ENCODE measurements at regions not wholly inside any gene's neighbourhood (a gene's known extent, or its start where the extent isn't known, plus 50 kb on each side); places are given as distances from the start of the nearest gene placed in this dataset.
A peak's percentile ranks its signal among the peaks of the same experiment; 100 is the strongest.

DNA sequence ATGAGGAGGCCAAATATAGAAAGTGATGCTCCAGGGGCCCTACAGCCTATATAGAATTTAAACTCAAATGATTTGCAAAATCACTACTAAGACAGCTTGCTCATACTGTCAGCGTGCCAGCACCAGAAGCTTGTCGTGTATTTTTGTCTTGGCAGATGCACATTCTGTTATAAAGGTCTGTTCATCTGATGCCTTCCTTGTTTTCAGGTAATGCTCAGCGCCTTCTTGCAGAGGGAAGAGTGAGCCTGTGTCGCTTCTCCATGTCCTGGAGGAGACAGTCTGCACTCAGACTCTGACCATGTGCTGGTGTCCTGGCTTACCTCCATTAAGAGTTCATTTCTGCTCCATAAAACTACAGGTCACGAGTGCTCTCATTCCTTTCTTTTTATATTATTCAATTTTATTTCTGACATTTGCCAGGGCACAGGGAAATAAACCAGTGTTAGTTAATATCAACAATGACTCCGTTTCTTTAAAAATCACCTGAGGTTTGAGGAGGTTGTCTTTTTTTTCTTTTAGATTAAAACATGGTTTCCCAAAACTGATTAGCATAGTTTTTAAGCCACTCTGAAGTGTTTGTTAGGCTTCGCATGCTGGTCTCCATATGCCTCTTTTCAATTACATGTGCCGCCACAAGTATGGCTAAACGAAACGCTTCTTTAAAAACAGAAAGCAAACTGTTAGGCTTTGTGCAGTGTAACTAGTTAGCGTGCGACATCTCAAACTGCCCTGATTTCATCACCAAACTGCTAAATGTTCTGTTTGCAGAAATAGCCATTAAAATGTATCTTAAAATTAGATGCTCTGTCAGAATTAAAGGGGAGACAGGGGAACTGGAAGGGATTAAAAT, 215.2 kb upstream of the GK2 start:
- TF ChIP-seq, protein P1, sequence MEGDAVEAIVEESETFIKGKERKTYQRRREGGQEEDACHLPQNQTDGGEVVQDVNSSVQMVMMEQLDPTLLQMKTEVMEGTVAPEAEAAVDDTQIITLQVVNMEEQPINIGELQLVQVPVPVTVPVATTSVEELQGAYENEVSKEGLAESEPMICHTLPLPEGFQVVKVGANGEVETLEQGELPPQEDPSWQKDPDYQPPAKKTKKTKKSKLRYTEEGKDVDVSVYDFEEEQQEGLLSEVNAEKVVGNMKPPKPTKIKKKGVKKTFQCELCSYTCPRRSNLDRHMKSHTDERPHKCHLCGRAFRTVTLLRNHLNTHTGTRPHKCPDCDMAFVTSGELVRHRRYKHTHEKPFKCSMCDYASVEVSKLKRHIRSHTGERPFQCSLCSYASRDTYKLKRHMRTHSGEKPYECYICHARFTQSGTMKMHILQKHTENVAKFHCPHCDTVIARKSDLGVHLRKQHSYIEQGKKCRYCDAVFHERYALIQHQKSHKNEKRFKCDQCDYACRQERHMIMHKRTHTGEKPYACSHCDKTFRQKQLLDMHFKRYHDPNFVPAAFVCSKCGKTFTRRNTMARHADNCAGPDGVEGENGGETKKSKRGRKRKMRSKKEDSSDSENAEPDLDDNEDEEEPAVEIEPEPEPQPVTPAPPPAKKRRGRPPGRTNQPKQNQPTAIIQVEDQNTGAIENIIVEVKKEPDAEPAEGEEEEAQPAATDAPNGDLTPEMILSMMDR (IDR thresholded peaks at IDR 0.05) = no peak
- intact Hi-C loops (cut with DNase I) = no loop called here
- H3K27ac ChIP-seq = no peak overlapping the region
- no peaks in the 10 kb centered on the region for H3K27me3 ChIP-seq
- H3K36me3 ChIP-seq = no peaks in the 10 kb centered on the region
- H3K4me1 ChIP-seq = no peaks in the 10 kb centered on the region
- H3K9me3 ChIP-seq = no peaks in the 10 kb centered on the region
- DNase-seq = no peak
- ATAC-seq = no peak
- H3K4me3 ChIP-seq = peak overlapping the region; percentile 9

GRCh38 chr4:79621061-79621460, 213.0 kb upstream of the GK2 start:
- H3K4me3 ChIP-seq = no peak overlapping the region
- intact Hi-C loops (cut with DNase I) = no loop called here
- no peaks in the 10 kb centered on the region for H3K4me1 ChIP-seq
- TF ChIP-seq, protein P1 (IDR thresholded peaks at IDR 0.05) = no peak
- no peak for DNase-seq
- H3K36me3 ChIP-seq = no peaks in the 10 kb centered on the region
- H3K9me3 ChIP-seq = no peaks in the 10 kb centered on the region
- H3K27me3 ChIP-seq = no peaks in the 10 kb centered on the region
- ATAC-seq = no peak
- no peak overlapping the region for H3K27ac ChIP-seq

GRCh38 chr4:79620617-79621016, 212.6 kb upstream of the GK2 start:
- TF ChIP-seq, protein P1 (IDR thresholded peaks at IDR 0.05) = no peak
- H3K36me3 ChIP-seq = no peaks in the 10 kb centered on the region
- ATAC-seq (no peak), DNase-seq (no peak)
- H3K27me3 ChIP-seq = no peaks in the 10 kb centered on the region
- H3K27ac ChIP-seq = no peak overlapping the region
- no peaks in the 10 kb centered on the region for H3K9me3 ChIP-seq
- intact Hi-C loops (cut with DNase I) = no loop called here
- H3K4me1 ChIP-seq = no peaks in the 10 kb centered on the region
- H3K4me3 ChIP-seq = no peak overlapping the region

DNA sequence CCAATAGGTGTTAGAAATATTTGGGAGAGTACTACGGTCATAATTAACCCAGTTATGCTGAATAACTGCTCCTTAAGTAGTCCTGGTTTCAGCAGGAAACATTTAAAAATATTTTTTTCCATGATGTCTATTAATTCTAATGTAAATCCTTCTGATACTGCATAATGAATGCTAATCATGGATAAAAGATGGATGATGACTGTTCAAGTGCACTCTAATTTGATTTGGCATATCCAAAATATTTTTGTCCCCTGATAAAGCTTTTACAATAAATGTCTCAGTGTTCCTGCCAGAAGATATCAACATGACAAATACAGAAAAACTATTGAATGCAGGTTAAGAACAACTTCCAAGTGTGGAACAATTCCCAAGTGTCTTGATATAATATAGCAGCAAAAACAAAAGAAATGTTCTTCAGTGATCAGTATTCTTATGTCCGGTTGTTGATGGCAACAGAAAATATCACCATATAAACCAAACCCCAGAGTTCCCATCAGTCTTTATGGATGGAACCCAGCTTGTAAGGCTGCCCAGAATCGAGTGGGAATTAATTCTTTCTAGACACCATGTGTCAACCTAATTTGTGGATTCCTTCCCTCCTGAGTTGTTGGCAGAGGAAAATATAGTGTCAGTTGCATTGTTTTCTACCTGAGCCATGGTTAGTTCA, 205.4 kb upstream of the GK2 start:
- intact Hi-C loops (cut with DNase I) = no loop called here
- ATAC-seq = no peak
- TF ChIP-seq, protein P1 (IDR thresholded peaks at IDR 0.05) = no peak
- Histone ChIP-seq H3K27ac (no peak overlapping the region), H3K4me3 (no peak overlapping the region), H3K4me1 (no peaks in the 10 kb centered on the region), H3K27me3 (no peaks in the 10 kb centered on the region), H3K36me3 (no peaks in the 10 kb centered on the region), H3K9me3 (no peaks in the 10 kb centered on the region)
- no peak for DNase-seq

DNA sequence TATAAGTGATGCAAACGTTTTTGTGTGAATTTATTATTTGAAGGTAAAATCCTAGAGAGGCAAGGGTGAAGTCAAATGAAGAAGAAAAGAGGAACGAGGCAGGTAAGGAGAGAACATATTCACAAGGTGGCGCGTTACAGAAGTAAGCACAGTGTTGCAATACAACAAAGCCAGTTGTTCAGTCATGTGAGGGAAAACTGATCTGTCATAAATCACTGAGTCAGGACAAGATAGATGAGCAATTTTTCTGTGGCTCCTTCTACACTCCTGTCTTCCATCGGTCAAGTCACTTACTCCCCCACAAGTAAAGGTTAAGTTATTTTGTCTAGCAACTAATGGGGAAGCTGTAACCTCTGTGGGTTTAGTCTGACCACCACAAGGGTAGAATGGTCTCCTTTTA, 203.0 kb upstream of the GK2 start:
- Histone ChIP-seq H3K4me3 (no peak overlapping the region), H3K27ac (no peak overlapping the region), H3K9me3 (no peaks in the 10 kb centered on the region), H3K27me3 (no peaks in the 10 kb centered on the region), H3K4me1 (no peaks in the 10 kb centered on the region), H3K36me3 (no peaks in the 10 kb centered on the region)
- ATAC-seq (no peak), DNase-seq (no peak)
- intact Hi-C loops (cut with DNase I) = no loop called here
- TF ChIP-seq, protein P1 (IDR thresholded peaks at IDR 0.05) = no peak

All from upper lobe of right lung (tissue), 1 donor.